ENCODE measurements at regions not wholly inside any gene's neighbourhood (a gene's known extent, or its start where the extent isn't known, plus 50 kb on each side); places are given as distances from the start of the nearest gene placed in this dataset.
"Not testable (repeated sequence)": the region's sequence is repeated elsewhere in the genome, so short reads cannot be mapped to it uniquely, and the experiment has no call there.

DNA sequence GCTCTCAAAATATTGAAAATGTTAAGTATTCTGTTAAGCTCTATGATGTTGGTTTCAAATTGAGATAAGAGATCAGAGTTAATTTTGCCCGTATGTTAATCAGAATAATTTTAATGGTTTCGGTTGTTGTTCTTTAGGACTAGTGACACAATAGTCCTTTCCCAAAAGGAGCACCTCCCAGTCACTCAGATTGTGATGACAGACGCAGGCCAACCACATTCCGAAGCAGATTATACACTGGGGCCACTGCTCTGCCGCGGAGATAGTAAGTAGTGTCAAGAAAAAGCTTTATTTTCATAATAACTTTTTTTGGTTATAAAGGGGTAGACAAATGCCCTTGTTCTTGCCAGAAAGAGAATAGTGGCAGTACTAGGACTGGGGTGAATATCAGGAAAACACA is 265.5 kb upstream of the SPATA31A3 start:
- CTCF ChIA-PET; intact Hi-C loops (cut with micrococcal nuclease); ATAC-seq; H3K27ac ChIP-seq (ENCODE audit: low read depth, low read length); H3K4me3 Mint-ChIP-seq; POLR2A ChIA-PET; H3K36me3 Mint-ChIP-seq; H3K9me3 Mint-ChIP-seq; H3K4me3 ChIP-seq (ENCODE audit: low read length); H3K27me3 ChIP-seq (ENCODE audit: control insufficient read depth in 2 of 2, insufficient read depth in 2 of 2, low read length in 2 of 2); H3K4me1 Mint-ChIP-seq; H3K9me3 ChIP-seq (ENCODE audit: control insufficient read depth in 2 of 3, low read length in 3 of 3); H3K27me3 Mint-ChIP-seq; DNase-seq; H3K4me1 ChIP-seq (ENCODE audit: control insufficient read depth in 2 of 2, insufficient read depth in 2 of 2, low read length in 2 of 2); H3K27ac Mint-ChIP-seq; H3K36me3 ChIP-seq (ENCODE audit: control insufficient read depth in 2 of 3, insufficient read depth in 3 of 3, low read length in 3 of 3): not testable (repeated sequence)

DNA sequence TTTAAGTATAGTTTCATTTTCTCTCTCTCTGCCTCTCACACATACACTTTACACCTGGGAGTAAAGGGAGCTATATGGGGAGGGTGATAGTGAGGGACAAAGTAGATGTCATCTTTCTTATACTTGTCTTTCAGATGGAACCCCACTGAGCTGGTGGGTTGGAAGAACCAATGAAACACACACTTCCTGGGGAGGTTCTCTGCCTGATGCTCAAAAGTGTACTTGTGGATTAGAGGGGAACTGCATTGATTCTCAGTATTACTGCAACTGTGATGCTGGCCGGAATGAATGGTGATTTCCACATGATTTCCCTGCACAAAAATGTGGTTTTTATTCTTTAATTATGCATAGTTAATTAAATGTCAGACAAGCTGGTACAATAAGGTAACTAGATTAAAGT is 256.6 kb upstream of the SPATA31A3 start:
- DNase-seq; POLR2A ChIA-PET; H3K27me3 Mint-ChIP-seq; CTCF ChIA-PET; H3K4me3 Mint-ChIP-seq; H3K9me3 ChIP-seq (ENCODE audit: control insufficient read depth in 2 of 3, low read length in 3 of 3); ATAC-seq; H3K9me3 Mint-ChIP-seq; H3K27me3 ChIP-seq (ENCODE audit: control insufficient read depth in 2 of 2, insufficient read depth in 2 of 2, low read length in 2 of 2); H3K36me3 ChIP-seq (ENCODE audit: control insufficient read depth in 2 of 3, insufficient read depth in 3 of 3, low read length in 3 of 3); H3K27ac ChIP-seq (ENCODE audit: low read depth, low read length); H3K27ac Mint-ChIP-seq; H3K36me3 Mint-ChIP-seq; H3K4me1 ChIP-seq (ENCODE audit: control insufficient read depth in 2 of 2, insufficient read depth in 2 of 2, low read length in 2 of 2); intact Hi-C loops (cut with micrococcal nuclease); H3K4me1 Mint-ChIP-seq; H3K4me3 ChIP-seq (ENCODE audit: low read length): not testable (repeated sequence)

DNA sequence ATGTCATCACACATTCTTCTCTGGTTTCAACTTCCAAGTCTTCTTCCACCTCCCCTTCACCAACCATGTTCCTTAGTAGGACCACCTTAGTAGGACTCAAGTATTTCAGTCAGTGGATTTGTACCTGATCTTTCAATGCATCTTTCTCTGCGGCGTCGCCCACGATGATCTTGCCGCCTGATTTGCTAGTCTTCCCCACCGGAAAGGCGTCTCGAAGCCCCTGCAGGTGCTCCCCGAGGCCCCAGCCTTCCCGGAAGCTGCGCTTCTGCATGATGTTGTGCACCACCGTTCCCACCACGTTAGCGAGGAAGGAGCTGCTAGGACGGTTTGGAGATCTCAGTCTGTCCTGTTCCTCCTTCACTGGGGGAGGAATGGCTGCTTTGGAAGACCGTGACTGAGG is 219.7 kb upstream of the SPATA31A3 start:
- H3K9me3 Mint-ChIP-seq; H3K36me3 ChIP-seq (ENCODE audit: control insufficient read depth in 2 of 3, insufficient read depth in 3 of 3, low read length in 3 of 3); POLR2A ChIA-PET; H3K4me3 ChIP-seq (ENCODE audit: low read length); H3K4me1 Mint-ChIP-seq; H3K4me1 ChIP-seq (ENCODE audit: control insufficient read depth in 2 of 2, insufficient read depth in 2 of 2, low read length in 2 of 2); H3K27me3 Mint-ChIP-seq; H3K27ac Mint-ChIP-seq; H3K4me3 Mint-ChIP-seq; H3K9me3 ChIP-seq (ENCODE audit: control insufficient read depth in 2 of 3, low read length in 3 of 3); DNase-seq; H3K36me3 Mint-ChIP-seq; H3K27ac ChIP-seq (ENCODE audit: low read depth, low read length); ATAC-seq; H3K27me3 ChIP-seq (ENCODE audit: control insufficient read depth in 2 of 2, insufficient read depth in 2 of 2, low read length in 2 of 2); intact Hi-C loops (cut with micrococcal nuclease); CTCF ChIA-PET: not testable (repeated sequence)

DNA sequence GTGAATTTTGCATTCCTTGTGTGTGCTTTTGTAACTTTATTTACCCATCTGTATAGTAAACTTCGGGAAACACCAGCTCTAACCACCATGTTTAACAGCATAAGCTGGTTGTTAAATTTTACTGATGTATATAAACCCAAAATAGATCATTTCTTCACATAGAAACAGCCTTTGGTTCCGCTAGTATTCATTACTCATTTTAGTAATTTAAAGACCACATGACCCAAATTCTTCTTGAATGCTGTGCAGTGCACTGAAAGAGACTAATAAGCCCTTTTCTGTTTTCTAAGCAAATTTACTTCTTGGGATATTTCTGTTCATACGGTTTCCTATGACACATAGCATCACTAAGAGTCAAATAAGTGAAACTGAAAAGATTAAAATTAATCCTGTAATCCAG is 218.5 kb upstream of the SPATA31A3 start:
- H3K36me3 ChIP-seq (ENCODE audit: control insufficient read depth in 2 of 3, insufficient read depth in 3 of 3, low read length in 3 of 3); H3K4me3 ChIP-seq (ENCODE audit: low read length); H3K36me3 Mint-ChIP-seq; H3K27me3 ChIP-seq (ENCODE audit: control insufficient read depth in 2 of 2, insufficient read depth in 2 of 2, low read length in 2 of 2); H3K4me1 Mint-ChIP-seq; H3K9me3 Mint-ChIP-seq; POLR2A ChIA-PET; H3K9me3 ChIP-seq (ENCODE audit: control insufficient read depth in 2 of 3, low read length in 3 of 3); ATAC-seq; H3K4me1 ChIP-seq (ENCODE audit: control insufficient read depth in 2 of 2, insufficient read depth in 2 of 2, low read length in 2 of 2); H3K4me3 Mint-ChIP-seq; CTCF ChIA-PET; H3K27me3 Mint-ChIP-seq; DNase-seq; intact Hi-C loops (cut with micrococcal nuclease); H3K27ac ChIP-seq (ENCODE audit: low read depth, low read length); H3K27ac Mint-ChIP-seq: not testable (repeated sequence)

DNA sequence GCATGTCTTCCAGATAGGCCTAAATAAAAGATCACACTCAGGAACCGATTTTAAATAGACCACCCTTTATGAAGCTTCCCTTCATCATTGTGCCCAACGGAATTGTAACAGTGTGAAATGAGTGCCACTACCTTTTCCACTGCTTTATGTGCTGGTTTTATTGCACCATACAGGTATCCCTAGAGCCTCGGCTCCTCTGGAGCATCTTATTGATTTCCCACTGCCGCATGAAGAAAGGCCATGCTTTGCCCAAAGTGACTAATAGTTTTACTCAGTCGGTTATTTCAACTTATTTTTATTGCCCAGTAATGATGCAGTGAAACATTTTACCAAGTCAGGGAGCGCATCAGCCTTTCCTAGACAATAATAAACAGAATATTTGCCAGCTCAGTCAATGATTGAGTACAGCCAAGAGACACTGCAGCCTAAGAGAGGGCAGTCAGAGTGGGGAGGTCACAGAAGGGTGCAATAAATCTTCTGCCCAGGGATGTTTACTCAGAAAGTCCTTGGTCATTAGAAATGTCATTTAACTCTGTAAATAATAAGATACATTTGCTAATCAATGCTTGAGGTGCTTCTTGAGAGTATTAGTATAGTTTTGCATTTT is 216.6 kb upstream of the SPATA31A3 start:
- H3K36me3 Mint-ChIP-seq; H3K4me1 ChIP-seq (ENCODE audit: control insufficient read depth in 2 of 2, insufficient read depth in 2 of 2, low read length in 2 of 2); H3K27me3 Mint-ChIP-seq; H3K27me3 ChIP-seq (ENCODE audit: control insufficient read depth in 2 of 2, insufficient read depth in 2 of 2, low read length in 2 of 2); H3K4me3 Mint-ChIP-seq; H3K27ac ChIP-seq (ENCODE audit: low read depth, low read length); POLR2A ChIA-PET; ATAC-seq; H3K4me3 ChIP-seq (ENCODE audit: low read length); CTCF ChIA-PET; DNase-seq; H3K9me3 ChIP-seq (ENCODE audit: control insufficient read depth in 2 of 3, low read length in 3 of 3); H3K9me3 Mint-ChIP-seq; intact Hi-C loops (cut with micrococcal nuclease); H3K4me1 Mint-ChIP-seq; H3K36me3 ChIP-seq (ENCODE audit: control insufficient read depth in 2 of 3, insufficient read depth in 3 of 3, low read length in 3 of 3); H3K27ac Mint-ChIP-seq: not testable (repeated sequence)

DNA sequence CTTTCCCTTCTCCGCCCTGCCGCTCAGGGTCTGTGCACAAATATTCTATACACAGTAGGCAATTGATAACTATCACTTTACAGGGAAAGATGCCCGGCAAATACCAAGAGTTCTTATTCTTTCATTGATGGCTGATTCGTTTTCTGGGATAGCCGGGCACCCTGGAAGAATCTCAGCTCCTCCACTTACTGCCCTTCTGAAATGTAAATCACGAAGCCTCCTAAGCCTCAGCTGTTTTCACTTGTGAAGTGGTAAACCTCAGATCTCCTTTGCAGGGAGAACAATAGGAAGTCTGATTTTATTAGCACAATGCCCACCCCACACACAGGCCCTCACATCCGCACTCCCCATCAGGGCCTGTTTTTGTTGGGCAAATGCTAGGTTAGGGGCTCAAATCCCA is 203.8 kb upstream of the SPATA31A3 start:
- H3K36me3 Mint-ChIP-seq; H3K9me3 ChIP-seq (ENCODE audit: control insufficient read depth in 2 of 3, low read length in 3 of 3); H3K4me1 ChIP-seq (ENCODE audit: control insufficient read depth in 2 of 2, insufficient read depth in 2 of 2, low read length in 2 of 2); H3K27ac Mint-ChIP-seq; CTCF ChIA-PET; H3K4me1 Mint-ChIP-seq; H3K27ac ChIP-seq (ENCODE audit: low read depth, low read length); H3K9me3 Mint-ChIP-seq; H3K27me3 ChIP-seq (ENCODE audit: control insufficient read depth in 2 of 2, insufficient read depth in 2 of 2, low read length in 2 of 2); intact Hi-C loops (cut with micrococcal nuclease); POLR2A ChIA-PET; H3K27me3 Mint-ChIP-seq; H3K4me3 Mint-ChIP-seq; H3K4me3 ChIP-seq (ENCODE audit: low read length); H3K36me3 ChIP-seq (ENCODE audit: control insufficient read depth in 2 of 3, insufficient read depth in 3 of 3, low read length in 3 of 3); ATAC-seq; DNase-seq: not testable (repeated sequence)

DNA sequence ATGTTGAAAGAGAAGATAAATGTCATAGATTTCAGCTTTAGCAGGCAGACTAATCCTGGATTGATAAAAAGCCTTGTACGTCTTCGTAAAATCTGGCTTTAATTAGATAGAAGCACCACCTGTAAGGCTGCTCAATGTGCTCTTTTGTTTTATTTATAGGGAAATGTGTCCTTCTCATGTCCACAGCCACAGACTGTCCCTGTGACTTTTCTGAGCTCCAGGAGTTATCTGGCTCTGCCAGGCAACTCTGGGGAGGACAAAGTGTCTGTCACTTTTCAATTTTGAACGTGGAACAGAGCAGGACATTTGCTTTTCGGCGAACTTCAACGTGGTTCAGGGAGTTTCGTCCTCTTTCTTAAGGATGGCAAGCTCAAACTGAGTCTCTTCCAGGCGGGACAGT is 203.0 kb upstream of the SPATA31A3 start:
- ATAC-seq, CTCF ChIA-PET, H3K9me3 Mint-ChIP-seq: not testable (repeated sequence)

More for the DNA sequence above, 203.0 kb upstream of the SPATA31A3 start:
- H3K4me1 Mint-ChIP-seq; H3K4me3 Mint-ChIP-seq; intact Hi-C loops (cut with micrococcal nuclease); H3K9me3 ChIP-seq (ENCODE audit: control insufficient read depth in 2 of 3, low read length in 3 of 3); H3K36me3 Mint-ChIP-seq; DNase-seq; H3K4me3 ChIP-seq (ENCODE audit: low read length); H3K36me3 ChIP-seq (ENCODE audit: control insufficient read depth in 2 of 3, insufficient read depth in 3 of 3, low read length in 3 of 3); POLR2A ChIA-PET; H3K27me3 ChIP-seq (ENCODE audit: control insufficient read depth in 2 of 2, insufficient read depth in 2 of 2, low read length in 2 of 2); H3K27ac Mint-ChIP-seq; H3K27ac ChIP-seq (ENCODE audit: low read depth, low read length); H3K4me1 ChIP-seq (ENCODE audit: control insufficient read depth in 2 of 2, insufficient read depth in 2 of 2, low read length in 2 of 2); H3K27me3 Mint-ChIP-seq: not testable (repeated sequence)

Data from naive thymus-derived CD4-positive, alpha-beta T cell (primary cell).